ENCODE measurements at regions not wholly inside any gene's neighbourhood (a gene's known extent, or its start where the extent isn't known, plus 50 kb on each side); places are given as distances from the start of the nearest gene placed in this dataset.

DNA sequence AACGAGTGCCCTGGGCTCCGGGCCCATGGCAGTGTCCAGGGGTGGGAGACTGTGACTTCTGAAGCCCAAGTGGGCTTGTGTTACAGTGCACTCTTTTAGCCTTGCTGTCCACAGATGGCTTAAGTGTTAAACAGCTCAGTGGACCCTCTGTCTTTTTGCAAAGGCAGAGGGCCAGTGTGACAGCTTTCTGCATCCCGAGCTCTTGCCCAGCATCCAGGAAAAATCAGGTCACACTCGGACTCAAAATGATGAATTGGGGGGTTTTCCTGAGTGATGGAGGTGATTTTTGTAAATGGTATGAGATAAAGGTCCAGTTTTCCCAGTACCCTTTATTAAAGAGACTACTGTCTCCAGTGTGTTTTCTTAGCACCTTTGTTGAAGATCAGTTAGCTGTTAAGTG, 321.3 kb upstream of the GRAMD2B start:
- TF ChIP-seq NR2F2 (IDR thresholded peaks at IDR 0.05; ENCODE audit: borderline replicate concordance, low read depth) (no peak), NFE2L2 (IDR thresholded peaks at IDR 0.05; ENCODE audit: low read length) (no peak), TCF7L2 (IDR thresholded peaks at IDR 0.05; ENCODE audit: low read depth, low read length) (no peak), HCFC1 (IDR thresholded peaks at IDR 0.05; ENCODE audit: low read depth, low read length) (no peak), FIP1L1 (IDR thresholded peaks at IDR 0.05; ENCODE audit: borderline replicate concordance, insufficient read depth, low read depth, low read length) (no peak)
- TF ChIP-seq, protein P1, sequence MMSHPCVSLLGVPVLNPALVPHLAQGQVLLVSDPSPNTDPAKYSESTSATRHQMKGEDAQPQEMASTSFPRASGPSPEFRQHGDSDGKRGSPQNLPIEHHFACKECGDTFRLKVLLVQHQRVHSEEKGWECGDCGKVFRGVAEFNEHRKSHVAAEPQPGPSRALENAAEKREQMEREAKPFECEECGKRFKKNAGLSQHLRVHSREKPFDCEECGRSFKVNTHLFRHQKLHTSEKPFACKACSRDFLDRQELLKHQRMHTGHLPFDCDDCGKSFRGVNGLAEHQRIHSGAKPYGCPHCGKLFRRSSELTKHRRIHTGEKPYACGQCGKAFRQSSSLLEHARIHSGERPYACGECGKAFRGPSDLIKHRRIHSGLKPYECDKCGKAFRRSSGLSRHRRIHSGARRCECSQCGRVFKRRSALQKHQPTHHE (CRISPR knock-in tag; IDR thresholded peaks at IDR 0.05; ENCODE audit: borderline replicate concordance): no peak

All from HepG2 (cell line).